GM21526 (cell line): ENCODE measurements at regions not wholly inside any gene's neighbourhood (a gene's known extent, or its start where the extent isn't known, plus 50 kb on each side); places are given as distances from the start of the nearest gene placed in this dataset.
"Not testable (repeated sequence)": the region's sequence is repeated elsewhere in the genome, so short reads cannot be mapped to it uniquely, and the experiment has no call there.

Experiments used
- ATAC-seq: cut with Tn5 transposase; IDR thresholded peaks from one replicate; pipeline ENCODE4 v1.9.1; 2021; ENCODE audit warnings: moderate library complexity; ENCODE audit not compliant: unreplicated experiment, low FRiP score

DNA sequence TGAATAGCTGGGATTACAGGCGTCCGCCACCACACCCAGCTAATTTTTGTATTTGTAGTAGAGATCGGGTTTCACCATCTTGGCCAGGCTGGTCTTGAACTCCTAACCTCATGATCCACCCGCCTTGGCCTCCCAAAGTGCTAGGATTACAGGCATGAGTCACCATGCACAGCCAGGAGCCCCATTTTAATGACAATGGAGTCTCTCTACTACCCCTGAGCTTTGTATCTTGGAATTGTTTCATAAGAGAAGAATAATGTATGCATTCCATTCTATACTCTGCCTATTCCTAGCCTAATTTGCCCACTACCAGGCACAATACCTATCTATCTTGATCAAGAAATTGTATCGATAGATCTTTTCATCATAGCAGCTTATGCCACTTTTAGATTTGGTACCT is 574.1 kb downstream of the HTR1A start:
- not testable (repeated sequence) for ATAC-seq

DNA sequence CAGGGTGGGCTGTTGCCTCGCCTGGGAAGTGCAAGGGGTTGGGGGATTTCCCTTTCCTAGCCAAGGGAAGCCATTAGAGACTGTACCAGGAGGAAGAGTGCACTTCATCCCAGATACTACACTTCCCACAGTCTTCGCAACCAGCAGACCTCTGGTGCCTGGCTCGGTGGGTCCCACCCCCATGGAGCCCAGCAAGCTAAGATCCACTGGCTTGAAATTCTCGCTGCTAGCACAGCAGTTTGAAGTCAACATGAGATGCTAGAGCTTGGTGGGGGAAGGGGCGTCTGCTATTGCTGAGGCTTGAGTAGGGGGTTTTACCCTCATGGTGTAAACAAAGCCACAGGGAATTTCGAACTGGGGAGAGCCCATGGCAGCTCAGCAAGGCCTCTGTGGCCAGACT is 586.4 kb downstream of the HTR1A start:
- ATAC-seq: no peak

DNA sequence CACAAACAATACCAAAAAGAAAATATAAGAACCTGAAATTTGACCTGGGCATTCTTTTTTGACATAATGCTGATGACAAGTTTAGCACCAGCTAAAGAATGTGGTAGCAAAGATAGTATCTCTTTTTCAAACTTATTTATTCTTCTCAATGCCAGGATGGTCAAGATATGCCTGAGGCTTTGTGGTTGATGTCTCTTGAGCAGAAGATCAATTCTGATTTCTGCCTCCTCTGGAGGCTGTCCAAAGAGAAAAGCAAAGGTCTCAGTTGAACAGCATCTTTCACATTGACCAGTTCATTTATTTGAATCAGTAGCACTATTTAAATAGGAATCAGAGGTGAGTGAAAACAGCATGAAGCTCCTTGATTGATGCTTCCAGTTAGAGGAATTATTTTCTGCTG is 588.2 kb downstream of the HTR1A start:
- no peak for ATAC-seq

DNA sequence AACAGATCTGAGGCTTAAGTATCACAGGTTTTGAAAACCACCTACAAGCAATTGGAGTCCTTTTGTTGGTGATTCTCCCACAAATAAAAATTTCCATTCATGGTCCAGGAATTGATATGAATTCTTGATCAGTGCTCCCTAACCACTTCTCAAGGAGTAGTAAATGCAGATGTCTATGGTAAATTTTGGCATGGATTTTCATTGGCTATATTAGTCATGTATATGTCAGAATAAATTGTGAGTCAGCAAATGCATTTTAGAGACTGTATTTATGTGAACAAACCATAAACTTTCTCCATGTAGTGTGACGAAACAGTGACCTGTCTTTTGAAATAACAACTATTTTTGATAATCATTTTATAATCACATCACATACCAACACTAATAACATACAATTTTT is 611.1 kb downstream of the HTR1A start:
- ATAC-seq: no peak

DNA sequence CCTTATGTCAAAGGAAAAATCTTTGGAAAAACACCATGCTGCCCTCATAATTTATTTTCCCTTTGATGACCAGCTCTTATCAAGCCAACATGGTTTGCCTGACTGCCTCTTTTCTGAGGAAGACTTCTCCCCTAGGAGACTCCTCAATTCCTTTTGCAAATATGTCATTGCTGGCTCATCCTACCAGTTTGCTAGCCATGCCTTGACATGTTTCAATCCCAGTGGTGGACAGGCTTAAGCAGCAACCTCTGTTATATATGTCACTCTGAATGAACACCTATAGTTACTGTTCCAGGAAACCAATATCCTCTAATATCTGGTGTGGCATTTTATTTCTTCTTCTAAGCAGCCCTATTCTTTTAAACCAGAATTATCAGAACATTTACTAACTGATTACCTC is 615.8 kb downstream of the HTR1A start:
- no peak for ATAC-seq

DNA sequence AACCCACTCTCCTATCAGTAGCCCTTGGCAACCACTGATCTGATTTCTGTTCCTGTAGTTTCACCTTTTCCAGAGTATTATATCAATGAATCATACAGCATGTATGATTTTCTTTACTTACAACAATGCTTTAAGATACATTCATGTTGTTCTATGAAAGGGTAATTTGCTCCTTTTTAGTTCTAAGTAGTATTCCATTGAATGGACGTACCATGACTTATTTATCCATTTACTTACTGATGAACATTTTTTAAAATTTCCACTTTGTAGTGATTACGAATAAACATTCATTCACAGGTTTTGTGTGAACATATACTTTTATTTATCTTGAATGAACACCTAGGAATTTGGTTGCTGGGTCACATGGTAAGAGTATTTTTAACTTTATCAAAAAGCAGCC is 620.8 kb downstream of the HTR1A start:
- no peak for ATAC-seq

DNA sequence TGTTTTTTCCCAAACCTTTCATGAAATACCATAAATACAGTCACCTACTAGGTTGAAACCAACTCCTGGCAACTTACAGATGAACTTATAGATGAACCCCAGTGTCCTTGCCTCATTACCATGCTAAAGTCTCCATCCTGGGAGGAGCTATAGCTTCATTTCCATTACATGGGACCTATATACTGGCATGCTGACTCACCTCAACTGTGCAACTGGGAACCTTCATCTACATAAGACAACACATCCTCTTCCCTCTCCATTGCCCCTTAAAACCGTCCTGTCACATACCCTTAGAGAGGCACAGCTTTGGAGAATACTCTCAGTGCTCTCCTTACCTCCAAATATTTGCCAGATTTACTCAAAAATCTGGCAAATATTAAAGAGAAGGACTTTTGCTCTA is 638.3 kb downstream of the HTR1A start:
- ATAC-seq: no peak

DNA sequence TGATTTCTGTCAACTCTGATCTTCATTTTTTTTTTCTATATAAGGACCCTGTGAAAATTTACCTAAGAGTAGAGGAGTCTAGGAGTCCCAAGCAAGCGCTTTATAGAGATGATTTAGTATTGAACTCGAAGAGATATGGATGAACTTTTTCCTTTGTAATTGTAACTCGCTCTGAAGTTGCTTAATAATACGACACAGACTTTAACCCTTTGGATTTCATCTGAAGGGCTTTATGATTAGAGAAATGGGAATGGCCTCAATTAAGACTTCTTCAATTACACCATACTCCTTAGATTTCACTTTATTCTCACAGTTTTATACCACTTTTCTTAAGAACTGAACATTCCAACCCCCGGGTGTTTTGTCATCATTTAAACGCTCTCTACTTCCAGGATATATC is 647.7 kb downstream of the HTR1A start:
- ATAC-seq: no peak

DNA sequence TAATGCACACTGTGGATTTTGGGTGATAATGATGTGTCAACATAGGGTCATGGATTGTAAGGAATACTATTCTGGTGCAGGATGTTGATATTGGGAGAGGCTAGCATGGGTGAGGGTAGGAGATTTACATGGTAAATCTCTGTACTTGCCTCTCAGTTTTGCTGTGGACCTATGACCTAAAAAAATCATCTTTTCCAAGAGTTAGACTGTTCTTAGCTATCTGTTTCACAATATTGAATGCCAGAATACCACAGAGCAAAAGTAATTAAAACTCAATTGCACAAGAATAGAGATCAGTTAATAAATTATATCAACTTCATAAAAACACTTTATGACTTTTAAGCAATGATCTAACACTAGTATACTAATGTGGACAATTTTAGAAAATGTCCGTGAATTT is 651.6 kb downstream of the HTR1A start:
- ATAC-seq: no peak

DNA sequence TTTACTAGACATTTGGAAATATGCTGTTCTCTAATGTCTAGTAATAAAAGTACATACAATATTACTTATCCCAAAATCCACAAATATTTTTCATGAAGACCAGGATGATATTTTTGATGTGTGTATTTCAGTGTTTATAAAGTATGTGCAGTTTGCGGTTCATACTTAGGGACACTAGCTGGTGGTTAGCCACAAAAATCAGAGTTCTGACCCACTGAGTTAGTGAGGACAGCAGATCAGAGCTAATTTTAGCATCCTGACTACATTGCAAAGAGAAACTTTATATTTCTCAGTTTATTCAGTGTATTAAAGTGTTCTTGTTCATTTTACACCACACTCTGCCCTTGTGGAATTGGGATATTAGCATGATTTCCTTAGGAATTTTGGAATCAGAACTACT is 655.3 kb downstream of the HTR1A start:
- ATAC-seq: no peak

DNA sequence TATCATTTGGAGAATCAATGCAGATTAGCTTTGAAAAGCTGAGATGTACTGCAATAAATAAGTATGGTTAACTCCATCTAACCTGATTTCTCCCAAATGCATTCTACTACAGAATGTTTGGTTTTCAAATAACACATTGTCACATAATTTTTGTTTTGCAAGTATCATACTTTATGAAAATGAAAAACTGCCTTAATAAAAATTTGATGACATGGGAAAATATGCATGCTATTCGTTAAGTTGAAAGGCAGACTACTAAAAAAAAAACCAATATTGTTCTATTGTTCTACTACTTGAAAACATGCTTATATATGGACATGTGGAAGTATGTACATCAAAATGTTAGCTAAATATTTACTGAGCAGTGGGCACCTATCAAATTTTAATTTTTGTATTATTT is 668.9 kb downstream of the HTR1A start:
- no peak for ATAC-seq

DNA sequence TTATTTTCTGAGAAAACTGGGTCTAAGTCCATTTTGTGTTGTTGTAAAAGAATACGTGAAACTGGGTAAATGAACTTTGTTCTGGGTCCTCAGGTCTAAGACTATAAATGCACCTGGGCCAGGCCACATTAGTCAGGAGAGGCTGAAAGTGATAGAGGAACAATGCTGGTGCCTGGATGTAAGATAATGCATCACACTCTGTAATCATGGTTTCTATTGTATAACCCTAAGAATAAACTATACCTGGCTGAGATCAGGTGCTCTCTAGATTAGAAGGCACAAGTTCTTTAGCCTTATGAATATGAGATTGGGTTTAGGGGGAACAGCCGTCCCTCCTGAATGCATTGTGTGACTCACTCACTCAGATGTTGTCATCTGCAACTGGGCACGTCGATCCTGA is 675.5 kb downstream of the HTR1A start:
- ATAC-seq: no peak

DNA sequence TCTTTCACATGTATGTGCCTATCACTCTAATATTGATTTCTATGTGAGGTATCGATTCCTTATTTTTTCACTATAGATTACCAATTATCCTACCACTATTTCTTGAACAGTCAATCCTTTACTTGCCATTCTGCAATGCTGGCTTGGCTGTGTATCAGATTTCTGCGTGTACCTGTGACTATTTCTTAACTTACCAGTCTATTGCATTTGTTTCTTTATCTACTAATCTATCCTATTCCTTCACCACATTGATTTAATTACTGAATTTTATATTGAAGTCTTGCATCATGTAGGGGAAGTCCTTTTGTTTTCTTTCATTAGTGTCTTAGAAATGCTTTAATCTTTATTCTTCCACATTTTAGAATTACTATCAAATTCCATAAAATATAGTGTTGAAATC is 684.8 kb downstream of the LRRC70 start:
- no peak for ATAC-seq

DNA sequence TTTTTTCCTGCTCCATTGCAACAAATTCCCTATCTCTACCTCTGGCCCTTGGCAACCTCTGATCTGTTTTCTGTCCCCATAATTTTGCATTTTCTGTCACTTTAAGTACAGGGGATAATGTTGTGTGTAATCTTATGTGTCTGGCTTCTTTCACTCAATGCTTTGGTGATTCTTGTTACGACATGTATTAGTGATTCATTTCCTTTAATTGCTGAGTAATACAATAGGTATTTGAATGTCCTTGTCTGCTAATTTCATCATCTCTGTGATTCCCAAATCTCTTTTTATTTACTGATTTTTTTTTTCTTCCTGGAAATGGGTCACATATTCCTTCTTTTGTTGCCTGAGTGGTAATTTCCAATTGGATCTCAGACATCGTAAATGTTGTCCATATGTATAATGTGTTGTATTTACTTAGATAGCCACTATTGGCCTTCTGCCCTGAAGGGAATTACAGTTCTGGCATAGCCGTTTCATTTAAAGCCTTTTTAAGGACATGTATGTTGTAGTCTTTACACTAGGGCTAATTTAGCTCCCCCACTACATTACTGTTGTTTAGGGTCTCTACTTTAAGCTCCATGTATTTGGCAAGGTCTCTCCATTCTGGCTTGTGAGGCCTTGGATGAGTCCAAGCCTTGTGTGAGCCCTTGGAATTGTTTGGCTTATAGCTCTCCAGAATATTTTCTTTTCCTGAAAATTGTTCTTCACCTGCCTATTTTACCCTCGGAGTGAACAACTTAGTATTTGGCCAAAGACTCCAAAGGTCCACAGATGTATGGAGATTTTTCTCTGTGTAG is 683.8 kb downstream of the LRRC70 start:
- no peak for ATAC-seq

DNA sequence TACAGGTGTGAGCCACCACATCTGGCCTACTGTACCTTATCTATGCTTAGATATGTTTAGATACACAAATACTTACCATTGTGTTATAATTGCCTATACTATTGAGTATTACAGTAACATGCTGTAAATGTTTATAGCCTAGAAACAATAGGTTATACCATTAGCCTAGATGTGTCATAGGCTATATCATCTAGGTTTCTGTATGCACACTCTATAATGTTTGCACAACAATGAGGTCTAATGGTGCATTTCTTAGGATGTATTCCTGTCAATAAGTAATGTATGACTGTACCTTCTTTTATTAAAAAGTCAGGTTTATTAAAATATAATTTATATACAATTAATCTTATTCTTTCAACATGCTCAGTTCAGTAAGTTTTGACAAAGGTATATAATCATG is 683.1 kb downstream of the LRRC70 start:
- no peak for ATAC-seq

DNA sequence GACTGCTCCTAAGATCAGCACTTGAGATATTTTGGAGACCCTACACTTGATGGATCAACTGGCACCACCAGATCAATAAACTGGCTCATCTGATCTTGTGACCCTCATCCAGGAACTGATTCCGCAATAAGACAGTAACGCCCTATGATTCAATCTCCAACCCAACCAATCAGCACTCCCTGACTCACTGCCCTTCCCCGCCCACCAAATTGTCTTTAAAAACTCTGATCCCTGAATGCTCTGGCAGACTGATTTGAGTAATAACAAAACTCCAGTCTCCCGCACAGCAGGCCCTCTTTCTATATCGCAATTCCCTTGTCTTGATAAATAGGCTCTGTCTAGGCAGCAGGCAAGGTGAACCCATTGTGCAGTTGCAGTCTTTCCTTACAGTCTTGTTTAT is 677.0 kb downstream of the LRRC70 start:
- no peak for ATAC-seq

DNA sequence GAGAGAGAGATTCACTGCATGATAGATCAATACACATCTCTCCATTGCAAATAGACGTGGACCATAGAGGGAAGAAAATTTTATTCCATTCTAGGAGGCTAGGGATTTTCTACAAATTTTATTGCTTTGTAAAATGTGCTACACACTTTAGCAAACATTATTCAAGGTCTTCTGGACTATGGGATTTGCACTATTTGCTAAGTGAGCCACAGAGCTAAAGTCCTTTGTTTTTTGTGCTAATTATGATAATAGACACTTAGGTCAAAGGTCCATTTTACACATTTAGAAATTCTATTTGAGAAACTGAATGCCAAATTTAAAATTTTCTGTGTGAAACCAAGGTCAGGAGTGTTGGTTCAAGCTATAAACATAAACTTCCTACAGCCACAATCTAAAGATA is 672.3 kb downstream of the LRRC70 start:
- no peak for ATAC-seq

DNA sequence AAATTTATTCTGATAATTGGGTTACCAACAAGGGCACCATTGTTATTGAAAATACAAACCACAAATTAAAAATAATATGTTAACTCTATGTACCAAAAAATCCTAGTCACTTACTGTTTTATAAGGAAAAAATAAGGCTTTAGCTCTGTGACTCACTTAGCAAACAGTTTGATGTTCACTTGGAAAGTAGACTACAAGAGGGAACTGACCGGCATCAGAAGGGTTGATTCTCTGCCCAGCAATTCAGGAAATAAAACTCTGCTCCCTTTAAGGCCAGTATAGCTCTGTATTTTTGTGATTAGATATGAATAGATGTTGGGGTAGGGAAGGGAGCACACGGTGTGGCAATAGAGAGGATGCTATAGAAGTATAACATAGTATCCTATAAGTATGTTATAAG is 671.3 kb downstream of the LRRC70 start:
- no peak for ATAC-seq

DNA sequence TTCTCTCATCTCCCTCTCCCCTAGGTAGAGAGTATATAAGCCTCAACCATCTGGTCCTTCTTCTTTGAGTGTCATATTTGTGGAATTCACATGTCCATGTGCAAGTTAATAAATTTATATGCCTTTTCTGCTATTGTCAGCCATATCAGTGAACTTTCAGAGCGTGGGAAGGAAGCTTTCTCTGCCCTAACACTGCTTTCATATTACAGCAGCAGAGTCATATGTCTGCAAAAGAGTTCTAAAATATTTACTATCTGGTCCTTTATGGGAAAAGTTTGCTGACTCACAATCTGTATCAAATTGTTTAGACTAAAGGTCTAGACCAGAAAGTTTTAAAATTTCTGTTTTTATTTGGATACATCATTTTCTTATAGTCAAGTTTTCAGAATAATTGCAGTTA is 669.0 kb downstream of the LRRC70 start:
- no peak for ATAC-seq

DNA sequence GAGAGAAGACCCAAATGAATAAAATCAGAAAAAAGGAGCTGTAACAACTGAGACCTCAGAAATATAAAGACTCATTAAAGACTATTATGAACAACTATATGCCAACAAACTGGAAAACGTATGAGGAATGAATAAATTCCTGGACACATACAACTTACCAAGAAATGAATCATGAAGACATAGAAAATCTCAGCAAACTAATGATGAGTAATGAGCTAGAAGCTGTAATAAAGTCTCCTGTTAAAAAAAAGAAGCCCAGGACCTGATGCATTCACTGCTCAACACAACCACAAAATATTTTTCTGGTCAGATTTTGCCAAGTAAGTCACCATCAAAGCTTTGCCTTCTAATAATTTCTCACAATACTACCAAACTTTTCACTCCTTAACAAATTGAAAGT is 666.7 kb downstream of the LRRC70 start:
- ATAC-seq: no peak

DNA sequence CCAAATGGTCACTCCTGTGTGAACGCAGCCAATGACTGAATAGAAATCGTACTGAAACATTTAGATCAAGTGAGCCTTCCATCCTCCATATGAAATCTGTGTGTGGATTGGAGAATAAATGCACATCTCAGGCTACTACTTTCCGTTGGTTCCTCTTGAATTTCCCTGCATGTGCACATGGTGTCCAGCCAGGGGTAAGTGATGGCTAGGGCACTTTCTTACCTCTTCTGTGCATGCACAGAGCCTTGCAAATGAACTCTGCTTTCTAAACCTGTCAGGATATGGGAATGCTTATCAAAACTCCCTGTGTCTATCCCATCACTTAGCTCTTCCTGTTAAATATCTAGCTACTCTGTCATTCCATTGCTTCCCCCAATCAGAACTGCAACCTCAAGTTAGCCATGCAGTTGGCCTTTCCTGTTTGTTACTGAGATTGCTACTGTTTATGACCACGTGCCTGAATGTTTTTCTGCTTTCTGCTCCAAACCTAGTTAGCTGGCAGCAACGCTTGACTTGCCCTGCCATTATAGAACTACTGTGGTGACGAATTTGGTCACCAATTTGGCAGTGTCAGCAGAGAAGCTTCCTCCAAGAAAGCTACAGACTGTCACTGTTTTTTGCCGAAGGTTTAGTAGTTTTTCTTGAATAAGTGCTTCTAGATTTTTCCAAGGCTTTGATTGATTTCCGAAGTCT is 661.6 kb downstream of the LRRC70 start:
- ATAC-seq: no peak

DNA sequence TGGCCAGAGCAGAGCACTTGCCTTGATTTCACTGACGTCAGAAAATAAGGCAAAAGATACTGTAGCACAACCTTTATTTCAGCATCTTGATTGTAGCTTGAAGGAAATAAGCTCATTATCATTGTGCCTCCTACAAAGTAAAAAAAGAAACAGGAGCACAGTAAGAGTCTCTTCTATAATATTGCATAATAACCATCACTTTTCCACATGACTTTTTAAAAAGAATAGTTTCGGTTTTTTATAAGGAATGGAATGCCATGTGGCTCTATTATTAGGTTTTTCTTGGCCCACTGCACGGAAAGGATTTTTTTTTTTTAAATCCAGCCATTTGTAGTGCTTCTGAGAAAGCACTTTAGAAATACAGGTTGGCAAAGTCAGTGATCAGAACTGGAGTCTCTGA is 655.3 kb downstream of the LRRC70 start:
- no peak for ATAC-seq
